Ishikawa (cell line): ENCODE measurements at regions not wholly inside any gene's neighbourhood (a gene's known extent, or its start where the extent isn't known, plus 50 kb on each side); places are given as distances from the start of the nearest gene placed in this dataset.
A peak's percentile ranks its signal among the peaks of the same experiment; 100 is the strongest.

ENCODE experiments used
- CEBPB ChIP-seq: IDR thresholded peaks from 2 replicates; pipeline ENCODE4 v1.6.1; 2012
- CREB1 ChIP-seq: IDR thresholded peaks from 2 replicates; pipeline ENCODE4 v1.6.1; 2012; ENCODE audit warnings: low read depth
- EGR1 ChIP-seq: IDR thresholded peaks from 2 replicates; pipeline ENCODE4 v1.6.1; 2012
- EP300 ChIP-seq: IDR thresholded peaks from 2 replicates; pipeline ENCODE4 v1.6.1; 2012; ENCODE audit warnings: borderline replicate concordance
- FOXM1 ChIP-seq: IDR thresholded peaks from 2 replicates; pipeline ENCODE4 v1.6.1; 2012; ENCODE audit warnings: low read depth, borderline replicate concordance
- MAX ChIP-seq: IDR thresholded peaks from 2 replicates; pipeline ENCODE4 v1.6.1; 2012
- NFIC ChIP-seq: IDR thresholded peaks from 2 replicates; pipeline ENCODE4 v1.6.1; 2012
- RAD21 ChIP-seq: IDR thresholded peaks from 2 replicates; pipeline ENCODE4 v1.6.1; 2012; ENCODE audit warnings: low read depth
- REST ChIP-seq: IDR thresholded peaks from 2 replicates; pipeline ENCODE4 v1.6.1; 2012; ENCODE audit warnings: low read depth, mild to moderate bottlenecking
- TAF1 ChIP-seq: IDR thresholded peaks from 2 replicates; pipeline ENCODE4 v1.6.1; 2012; ENCODE audit warnings: low read depth, mild to moderate bottlenecking
- TCF12 ChIP-seq: IDR thresholded peaks from 2 replicates; pipeline ENCODE4 v1.6.1; 2012; ENCODE audit warnings: low read depth
- TEAD4 ChIP-seq: IDR thresholded peaks from 2 replicates; pipeline ENCODE4 v1.6.1; 2012
- USF1 ChIP-seq: IDR thresholded peaks from 2 replicates; pipeline ENCODE4 v1.6.1; 2012
- YY1 ChIP-seq: IDR thresholded peaks from 2 replicates; pipeline ENCODE4 v1.6.1; 2012; ENCODE audit warnings: low read depth
- ZBTB7A ChIP-seq: IDR thresholded peaks from 2 replicates; pipeline ENCODE4 v1.6.1; 2012; ENCODE audit warnings: low read depth

DNA sequence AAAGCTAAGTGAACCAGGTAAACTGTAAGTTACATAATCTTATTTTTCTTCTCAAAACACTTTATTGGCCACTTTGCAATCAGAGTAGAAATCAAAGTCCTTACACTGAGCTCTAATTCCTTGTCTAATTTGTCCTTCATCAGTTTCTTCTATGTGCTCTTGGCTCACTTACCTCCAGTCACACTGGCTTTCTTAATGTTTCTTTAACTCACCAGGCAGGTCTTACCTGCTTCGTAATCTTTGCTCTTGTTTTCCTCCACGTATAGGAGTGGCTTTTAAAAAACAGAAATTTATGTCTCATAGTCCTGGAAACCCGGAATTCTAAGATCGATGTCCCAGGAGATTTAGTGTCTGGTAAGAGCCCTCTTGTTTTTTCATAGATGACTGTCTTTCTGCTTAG is 1462.1 kb downstream of the FSTL5 start:
- TF ChIP-seq CREB1 (no peak), RAD21 (no peak), EGR1 (no peak), EP300 (no peak), ZBTB7A (no peak), TAF1 (no peak), MAX (no peak), TEAD4 (no peak), USF1 (no peak), YY1 (no peak), NFIC (no peak)

DNA sequence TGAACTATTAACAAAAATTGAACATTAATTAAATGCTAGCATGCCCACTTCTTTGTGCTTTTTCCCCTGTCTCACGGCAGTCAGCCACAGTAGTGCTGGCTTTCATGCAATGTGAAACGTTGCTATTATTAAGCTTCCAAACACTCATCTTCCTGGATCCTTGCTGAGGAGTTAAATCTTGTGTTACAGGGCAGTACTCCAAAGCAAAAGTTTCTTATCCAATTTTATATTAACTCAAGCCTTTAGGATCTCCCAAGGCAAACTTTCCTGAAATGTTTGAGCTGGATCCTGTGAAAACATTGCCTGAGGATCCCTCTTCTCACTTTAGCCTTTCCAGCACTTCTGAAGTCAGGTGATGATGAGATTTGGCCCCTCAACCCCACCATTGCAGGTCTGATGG is 1454.8 kb downstream of the FSTL5 start:
- TF ChIP-seq FOXM1 (no peak), TEAD4 (no peak), USF1 (no peak), TCF12 (no peak), ZBTB7A (no peak), NFIC (no peak)

- TF ChIP-seq ZBTB7A (no peak), EGR1 (no peak), CREB1 (no peak), MAX (no peak), USF1 (no peak), CEBPB (no peak), FOXM1 (no peak), TCF12 (no peak), RAD21 (no peak), TAF1 (no peak), YY1 (no peak), NFIC (no peak), EP300 (no peak)
These were observed 1454.3 kb downstream of the FSTL5 start for GRCh38 chr4:160709546-160709945.

DNA sequence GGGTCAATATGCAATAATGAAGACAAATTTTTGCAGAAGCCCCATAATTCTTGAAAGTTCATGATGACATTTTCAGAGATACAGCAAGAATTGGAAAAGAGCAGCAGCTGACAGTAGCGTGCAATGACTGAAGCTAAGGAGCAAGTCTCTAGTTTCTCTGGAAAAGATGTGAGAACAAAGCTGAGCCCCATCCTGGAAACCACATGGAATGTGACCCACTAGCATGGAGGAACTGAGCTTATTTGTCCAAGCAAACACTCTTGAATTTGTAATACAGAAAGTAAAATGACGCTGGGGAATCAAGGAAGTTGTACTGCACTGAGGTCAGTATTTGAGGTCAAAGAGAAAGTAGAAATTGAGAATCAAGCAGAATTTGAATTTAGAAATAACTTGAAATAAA is 1447.2 kb downstream of the FSTL5 start:
- TF ChIP-seq MAX (no peak), TEAD4 (no peak), YY1 (no peak), ZBTB7A (no peak), TCF12 (no peak), TAF1 (no peak), USF1 (no peak), REST (no peak)

GRCh38 chr4:160717848-160718247 is 1446.0 kb downstream of the FSTL5 start:
- peak; percentile 75 for TF ChIP-seq CEBPB
- TF ChIP-seq FOXM1: no peak

DNA sequence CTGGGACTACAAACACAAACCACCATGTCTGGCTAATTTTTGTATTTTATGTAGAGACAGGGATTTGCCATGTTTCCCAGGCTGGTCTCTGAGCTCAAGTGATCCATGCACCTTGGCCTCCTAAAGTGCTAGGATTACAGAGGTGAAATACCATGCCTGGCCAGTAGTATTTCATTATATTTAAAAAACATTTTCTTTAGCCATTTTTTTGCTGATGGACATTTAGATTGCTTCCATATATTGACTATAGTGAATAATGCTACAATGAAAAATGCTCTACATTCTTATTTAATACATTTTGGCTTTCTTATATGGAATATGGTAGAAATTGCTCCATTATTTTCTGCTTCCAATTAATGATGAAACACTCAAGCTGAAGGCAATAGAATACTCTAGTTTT is 1439.7 kb downstream of the FSTL5 start:
- no peak for TF ChIP-seq REST
- no peak for TF ChIP-seq YY1
- no peak for TF ChIP-seq EGR1
- TF ChIP-seq TCF12: no peak
- TF ChIP-seq CREB1: no peak
- TF ChIP-seq MAX: no peak
- TF ChIP-seq FOXM1: no peak
- TF ChIP-seq EP300: no peak
- no peak for TF ChIP-seq RAD21
- no peak for TF ChIP-seq CEBPB
- TF ChIP-seq ZBTB7A: no peak
- TF ChIP-seq TEAD4: no peak
- TF ChIP-seq TAF1: no peak
- no peak for TF ChIP-seq USF1
- no peak for TF ChIP-seq NFIC
